ENCODE measurements at regions not wholly inside any gene's neighbourhood (a gene's known extent, or its start where the extent isn't known, plus 50 kb on each side); places are given as distances from the start of the nearest gene placed in this dataset.

DNA sequence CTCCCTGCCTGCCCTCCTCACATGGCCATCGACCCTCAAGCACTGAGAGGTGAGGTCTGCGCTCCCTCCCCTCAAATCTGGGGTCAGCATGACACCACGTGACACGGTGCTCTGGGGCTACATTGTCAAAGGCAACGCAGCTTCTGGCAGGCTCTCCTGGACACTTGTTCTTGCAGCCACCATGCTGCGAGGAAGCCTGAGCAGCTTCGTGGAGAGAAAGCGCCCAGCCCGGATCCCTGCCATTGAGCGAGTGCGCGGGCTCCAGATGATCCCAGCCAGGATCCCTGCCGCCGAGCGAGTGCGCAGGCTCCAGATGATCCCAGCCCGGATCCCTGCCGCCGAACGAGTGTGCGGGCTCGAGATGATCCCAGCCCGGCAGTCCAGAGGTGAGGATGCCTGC lies 70.9 kb upstream of the METRNL start:
- no peaks in the 10 kb centered on the region for H3K9me3 ChIP-seq (ENCODE audit: control insufficient read depth, insufficient read depth, low read depth, low read length)
- CTCF ChIA-PET: no interaction called here
- no peak overlapping the region for H3K4me3 ChIP-seq (ENCODE audit: low read depth in 2 of 2, low read length in 2 of 2)
- intact Hi-C loops (cut with micrococcal nuclease; ENCODE audit: unreplicated experiment) (no loop called here), in situ Hi-C loops (cut with HindIII; ENCODE audit: low pct_unique_long_range_greater_than_20kb, low sequenced_read_pairs) (no loop called here)
- ATAC-seq (no peak), DNase-seq (ENCODE audit: low read depth, low spot score) (no peak)
- H3K27me3 ChIP-seq (ENCODE audit: control insufficient read depth, insufficient read depth, low read length): no peaks in the 10 kb centered on the region
- H3K27ac ChIP-seq (ENCODE audit: low read length): no peak overlapping the region
- POLR2A ChIA-PET: no interaction called here
- peaks cover 4% of the 10 kb centered on the region; the same call in 1 of the 2 replicates for H3K36me3 ChIP-seq (ENCODE audit: control insufficient read depth, insufficient read depth, low read length)
- no peak for TF ChIP-seq SIN3A (IDR thresholded peaks at IDR 0.05; ENCODE audit: borderline replicate concordance, insufficient read depth, low read depth, low read length)
- no peak for TF ChIP-seq TCF7L2 (IDR thresholded peaks at IDR 0.05; ENCODE audit: low read depth, low read length)
- TF ChIP-seq, protein P1, sequence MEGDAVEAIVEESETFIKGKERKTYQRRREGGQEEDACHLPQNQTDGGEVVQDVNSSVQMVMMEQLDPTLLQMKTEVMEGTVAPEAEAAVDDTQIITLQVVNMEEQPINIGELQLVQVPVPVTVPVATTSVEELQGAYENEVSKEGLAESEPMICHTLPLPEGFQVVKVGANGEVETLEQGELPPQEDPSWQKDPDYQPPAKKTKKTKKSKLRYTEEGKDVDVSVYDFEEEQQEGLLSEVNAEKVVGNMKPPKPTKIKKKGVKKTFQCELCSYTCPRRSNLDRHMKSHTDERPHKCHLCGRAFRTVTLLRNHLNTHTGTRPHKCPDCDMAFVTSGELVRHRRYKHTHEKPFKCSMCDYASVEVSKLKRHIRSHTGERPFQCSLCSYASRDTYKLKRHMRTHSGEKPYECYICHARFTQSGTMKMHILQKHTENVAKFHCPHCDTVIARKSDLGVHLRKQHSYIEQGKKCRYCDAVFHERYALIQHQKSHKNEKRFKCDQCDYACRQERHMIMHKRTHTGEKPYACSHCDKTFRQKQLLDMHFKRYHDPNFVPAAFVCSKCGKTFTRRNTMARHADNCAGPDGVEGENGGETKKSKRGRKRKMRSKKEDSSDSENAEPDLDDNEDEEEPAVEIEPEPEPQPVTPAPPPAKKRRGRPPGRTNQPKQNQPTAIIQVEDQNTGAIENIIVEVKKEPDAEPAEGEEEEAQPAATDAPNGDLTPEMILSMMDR (IDR thresholded peaks at IDR 0.05): no peak
- TF ChIP-seq, protein P2, sequence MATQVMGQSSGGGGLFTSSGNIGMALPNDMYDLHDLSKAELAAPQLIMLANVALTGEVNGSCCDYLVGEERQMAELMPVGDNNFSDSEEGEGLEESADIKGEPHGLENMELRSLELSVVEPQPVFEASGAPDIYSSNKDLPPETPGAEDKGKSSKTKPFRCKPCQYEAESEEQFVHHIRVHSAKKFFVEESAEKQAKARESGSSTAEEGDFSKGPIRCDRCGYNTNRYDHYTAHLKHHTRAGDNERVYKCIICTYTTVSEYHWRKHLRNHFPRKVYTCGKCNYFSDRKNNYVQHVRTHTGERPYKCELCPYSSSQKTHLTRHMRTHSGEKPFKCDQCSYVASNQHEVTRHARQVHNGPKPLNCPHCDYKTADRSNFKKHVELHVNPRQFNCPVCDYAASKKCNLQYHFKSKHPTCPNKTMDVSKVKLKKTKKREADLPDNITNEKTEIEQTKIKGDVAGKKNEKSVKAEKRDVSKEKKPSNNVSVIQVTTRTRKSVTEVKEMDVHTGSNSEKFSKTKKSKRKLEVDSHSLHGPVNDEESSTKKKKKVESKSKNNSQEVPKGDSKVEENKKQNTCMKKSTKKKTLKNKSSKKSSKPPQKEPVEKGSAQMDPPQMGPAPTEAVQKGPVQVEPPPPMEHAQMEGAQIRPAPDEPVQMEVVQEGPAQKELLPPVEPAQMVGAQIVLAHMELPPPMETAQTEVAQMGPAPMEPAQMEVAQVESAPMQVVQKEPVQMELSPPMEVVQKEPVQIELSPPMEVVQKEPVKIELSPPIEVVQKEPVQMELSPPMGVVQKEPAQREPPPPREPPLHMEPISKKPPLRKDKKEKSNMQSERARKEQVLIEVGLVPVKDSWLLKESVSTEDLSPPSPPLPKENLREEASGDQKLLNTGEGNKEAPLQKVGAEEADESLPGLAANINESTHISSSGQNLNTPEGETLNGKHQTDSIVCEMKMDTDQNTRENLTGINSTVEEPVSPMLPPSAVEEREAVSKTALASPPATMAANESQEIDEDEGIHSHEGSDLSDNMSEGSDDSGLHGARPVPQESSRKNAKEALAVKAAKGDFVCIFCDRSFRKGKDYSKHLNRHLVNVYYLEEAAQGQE (IDR thresholded peaks at IDR 0.05; ENCODE audit: insufficient read depth in 1 of 2, low read depth in 2 of 2, low read length in 1 of 2): no peak
- TF ChIP-seq POLR2AphosphoS5 (IDR thresholded peaks at IDR 0.05; ENCODE audit: low read depth, low read length): no peak
- BruUV-seq (replicated peaks): no TSS peak
- peaks cover 6% of the 10 kb centered on the region for H3K4me1 ChIP-seq (ENCODE audit: control insufficient read depth, insufficient read depth, low read length)

DNA sequence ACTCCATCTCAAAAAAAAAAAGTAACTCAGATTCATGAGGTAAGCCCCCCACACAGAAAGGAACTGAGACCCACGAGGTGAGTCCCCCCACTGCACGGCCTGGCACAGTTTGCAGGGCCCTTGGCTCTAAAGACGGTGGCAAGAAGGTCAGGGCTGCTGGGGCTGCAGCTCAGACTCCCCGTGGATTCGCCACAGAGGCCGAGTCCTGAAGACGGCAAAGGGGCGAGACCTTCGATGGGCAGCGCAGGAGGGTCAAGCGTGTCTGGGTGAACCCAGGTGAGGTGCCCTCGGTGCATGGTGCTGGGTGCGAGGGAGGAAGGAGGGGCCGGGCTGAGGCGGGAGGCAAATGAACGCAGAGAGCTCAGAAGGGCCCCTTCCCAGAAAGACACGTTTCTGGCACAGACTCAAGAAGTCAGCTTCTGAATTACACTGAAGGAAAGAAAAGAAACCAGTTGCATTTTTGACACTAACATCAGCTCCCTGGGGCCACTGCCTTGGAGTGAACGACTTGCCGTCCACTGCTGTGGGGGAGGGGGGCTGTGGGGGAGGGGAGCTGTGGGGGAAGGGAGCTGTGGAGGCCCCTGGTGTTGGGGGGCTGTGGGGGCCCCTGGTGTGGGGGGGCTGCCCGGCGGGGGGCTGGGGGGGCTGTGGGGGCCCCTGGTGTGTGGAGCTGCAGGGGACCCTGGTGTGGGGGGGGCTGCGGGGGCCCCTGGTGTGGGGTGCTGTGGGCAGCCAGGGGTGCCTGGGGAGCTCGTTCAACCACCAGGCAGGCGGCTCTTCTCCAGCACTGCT lies 69.8 kb upstream of the METRNL start:
- H3K27ac ChIP-seq (ENCODE audit: low read length): no peak overlapping the region
- H3K4me1 ChIP-seq (ENCODE audit: control insufficient read depth, insufficient read depth, low read length): peaks cover 6% of the 10 kb centered on the region
- ChIA-PET POLR2A (interaction anchor here (0.6 to 0.7 kb wide), 2 partner anchors 28 to 157 kb away, joined by 6 to 10 read pairs; no protein-coding TSS in a partner anchor), CTCF (interaction anchor here (0.5 to 0.7 kb wide), 2 partner anchors 12 to 152 kb away, joined by 3 to 4 read pairs; no protein-coding TSS in a partner anchor)
- in situ Hi-C loops (cut with HindIII; ENCODE audit: low pct_unique_long_range_greater_than_20kb, low sequenced_read_pairs): no loop called here
- intact Hi-C loops (cut with micrococcal nuclease; ENCODE audit: unreplicated experiment): no loop called here
- no peaks in the 10 kb centered on the region for H3K9me3 ChIP-seq (ENCODE audit: control insufficient read depth, insufficient read depth, low read depth, low read length)
- no peak overlapping the region for H3K4me3 ChIP-seq (ENCODE audit: low read depth in 2 of 2, low read length in 2 of 2)
- peaks cover 4% of the 10 kb centered on the region; the same call in 1 of the 2 replicates for H3K36me3 ChIP-seq (ENCODE audit: control insufficient read depth, insufficient read depth, low read length)
- no peak for DNase-seq (ENCODE audit: low read depth, low spot score)
- TF ChIP-seq TCF7L2 (IDR thresholded peaks at IDR 0.05; ENCODE audit: low read depth, low read length): no peak
- no peak for TF ChIP-seq POLR2AphosphoS5 (IDR thresholded peaks at IDR 0.05; ENCODE audit: low read depth, low read length)
- TF ChIP-seq SIN3A (IDR thresholded peaks at IDR 0.05; ENCODE audit: borderline replicate concordance, insufficient read depth, low read depth, low read length): no peak
- TF ChIP-seq, protein P1 (IDR thresholded peaks at IDR 0.05): no peak
- TF ChIP-seq, protein P2 (IDR thresholded peaks at IDR 0.05; ENCODE audit: insufficient read depth in 1 of 2, low read depth in 2 of 2, low read length in 1 of 2): no peak
- BruUV-seq (replicated peaks): no TSS peak
- ATAC-seq: no peak
- no peaks in the 10 kb centered on the region for H3K27me3 ChIP-seq (ENCODE audit: control insufficient read depth, insufficient read depth, low read length)
